ENCODE measurements at regions not wholly inside any gene's neighbourhood (a gene's known extent, or its start where the extent isn't known, plus 50 kb on each side); places are given as distances from the start of the nearest gene placed in this dataset.

DNA sequence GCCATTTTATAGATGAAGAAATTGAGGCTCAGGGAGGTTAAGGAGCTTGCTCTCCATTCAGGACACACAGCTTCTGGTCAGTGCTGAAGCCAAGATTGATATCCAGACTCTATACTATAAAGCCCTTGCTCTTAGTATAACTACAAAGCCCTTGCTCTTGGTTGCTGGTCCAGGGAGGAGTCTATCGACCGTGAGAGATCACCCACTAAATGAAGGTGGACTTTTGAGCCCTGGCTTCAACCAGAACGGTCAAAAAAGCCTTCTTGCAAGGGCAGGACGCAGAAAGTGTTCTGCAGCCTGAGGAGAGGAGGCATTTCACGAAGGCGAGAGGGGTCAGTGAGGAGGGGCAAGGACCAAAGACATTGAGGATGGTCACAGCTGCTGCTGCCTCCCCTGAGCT is 176.3 kb downstream of the CYP26A1 start:
- TF ChIP-seq, protein P1, sequence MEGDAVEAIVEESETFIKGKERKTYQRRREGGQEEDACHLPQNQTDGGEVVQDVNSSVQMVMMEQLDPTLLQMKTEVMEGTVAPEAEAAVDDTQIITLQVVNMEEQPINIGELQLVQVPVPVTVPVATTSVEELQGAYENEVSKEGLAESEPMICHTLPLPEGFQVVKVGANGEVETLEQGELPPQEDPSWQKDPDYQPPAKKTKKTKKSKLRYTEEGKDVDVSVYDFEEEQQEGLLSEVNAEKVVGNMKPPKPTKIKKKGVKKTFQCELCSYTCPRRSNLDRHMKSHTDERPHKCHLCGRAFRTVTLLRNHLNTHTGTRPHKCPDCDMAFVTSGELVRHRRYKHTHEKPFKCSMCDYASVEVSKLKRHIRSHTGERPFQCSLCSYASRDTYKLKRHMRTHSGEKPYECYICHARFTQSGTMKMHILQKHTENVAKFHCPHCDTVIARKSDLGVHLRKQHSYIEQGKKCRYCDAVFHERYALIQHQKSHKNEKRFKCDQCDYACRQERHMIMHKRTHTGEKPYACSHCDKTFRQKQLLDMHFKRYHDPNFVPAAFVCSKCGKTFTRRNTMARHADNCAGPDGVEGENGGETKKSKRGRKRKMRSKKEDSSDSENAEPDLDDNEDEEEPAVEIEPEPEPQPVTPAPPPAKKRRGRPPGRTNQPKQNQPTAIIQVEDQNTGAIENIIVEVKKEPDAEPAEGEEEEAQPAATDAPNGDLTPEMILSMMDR (IDR thresholded peaks at IDR 0.05): no peak
- TF ChIP-seq ZFX (IDR thresholded peaks at IDR 0.05; ENCODE audit: borderline replicate concordance): no peak
